ENCODE measurements at regions not wholly inside any gene's neighbourhood (a gene's known extent, or its start where the extent isn't known, plus 50 kb on each side); places are given as distances from the start of the nearest gene placed in this dataset.

DNA sequence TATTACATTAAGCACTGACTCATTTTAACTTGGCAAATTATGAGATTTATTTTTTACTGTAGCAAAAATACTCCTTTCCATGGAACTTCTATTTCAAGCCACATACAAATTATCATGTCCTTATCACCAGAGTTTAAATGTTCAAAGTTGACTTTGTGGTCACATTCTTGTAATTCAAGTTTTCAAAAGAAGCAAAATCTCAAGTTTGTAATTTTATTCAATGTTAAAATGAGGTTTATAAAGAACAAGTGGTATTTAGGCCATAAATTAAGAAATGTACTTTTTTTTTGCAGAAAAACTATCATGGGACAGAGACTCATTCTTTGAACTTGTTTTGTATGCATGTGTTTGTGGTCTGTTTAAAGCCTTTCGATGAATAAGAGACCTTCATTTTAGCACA is 811.5 kb downstream of the TENT5A start:
- Histone ChIP-seq H3K9me3 (ENCODE audit: control insufficient read depth in 1 of 2, insufficient read depth in 1 of 2, low read depth in 1 of 2, low read length in 2 of 2) (no peaks in the 10 kb centered on the region), H3K9ac (ENCODE audit: low read length) (no peak overlapping the region), H3K79me2 (ENCODE audit: insufficient read depth, low read length) (no peaks in the 10 kb centered on the region), H3K9me2 (ENCODE audit: insufficient read depth) (no peaks in the 10 kb centered on the region), H3K4me3 (replicated peaks in 1 of 2; ENCODE audit: low read depth in 1 of 2, low read length in 2 of 2) (no peak overlapping the region), H3K4me1 (ENCODE audit: control insufficient read depth in 1 of 2, insufficient read depth in 2 of 2, low read length in 2 of 2) (no peaks in the 10 kb centered on the region), H3K27me3 (ENCODE audit: insufficient read depth, low read length) (no peaks in the 10 kb centered on the region), H3K4me2 (ENCODE audit: low read length) (no peak overlapping the region), H4K20me1 (ENCODE audit: insufficient read depth) (no peaks in the 10 kb centered on the region), H2AFZ (ENCODE audit: low read depth, low read length, poor library complexity, severe bottlenecking) (no peak overlapping the region), H3K27ac (ENCODE audit: low read depth, low read length) (no peak overlapping the region), H3K36me3 (ENCODE audit: control insufficient read depth in 1 of 2, insufficient read depth in 2 of 2, low read length in 2 of 2) (no peaks in the 10 kb centered on the region)
- DNase-seq (ENCODE audit: low read depth, low spot score): no peak
- POLR2A ChIA-PET: no interaction called here
- intact Hi-C loops (cut with micrococcal nuclease): no loop called here
- CTCF ChIA-PET: no interaction called here
- TF ChIP-seq, protein P1, sequence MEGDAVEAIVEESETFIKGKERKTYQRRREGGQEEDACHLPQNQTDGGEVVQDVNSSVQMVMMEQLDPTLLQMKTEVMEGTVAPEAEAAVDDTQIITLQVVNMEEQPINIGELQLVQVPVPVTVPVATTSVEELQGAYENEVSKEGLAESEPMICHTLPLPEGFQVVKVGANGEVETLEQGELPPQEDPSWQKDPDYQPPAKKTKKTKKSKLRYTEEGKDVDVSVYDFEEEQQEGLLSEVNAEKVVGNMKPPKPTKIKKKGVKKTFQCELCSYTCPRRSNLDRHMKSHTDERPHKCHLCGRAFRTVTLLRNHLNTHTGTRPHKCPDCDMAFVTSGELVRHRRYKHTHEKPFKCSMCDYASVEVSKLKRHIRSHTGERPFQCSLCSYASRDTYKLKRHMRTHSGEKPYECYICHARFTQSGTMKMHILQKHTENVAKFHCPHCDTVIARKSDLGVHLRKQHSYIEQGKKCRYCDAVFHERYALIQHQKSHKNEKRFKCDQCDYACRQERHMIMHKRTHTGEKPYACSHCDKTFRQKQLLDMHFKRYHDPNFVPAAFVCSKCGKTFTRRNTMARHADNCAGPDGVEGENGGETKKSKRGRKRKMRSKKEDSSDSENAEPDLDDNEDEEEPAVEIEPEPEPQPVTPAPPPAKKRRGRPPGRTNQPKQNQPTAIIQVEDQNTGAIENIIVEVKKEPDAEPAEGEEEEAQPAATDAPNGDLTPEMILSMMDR (IDR thresholded peaks at IDR 0.05 in 2 of 3, conservative IDR thresholded peaks at IDR 0.05 in 1 of 3; ENCODE audit: borderline replicate concordance in 1 of 3, insufficient read depth in 1 of 3, low read depth in 2 of 3, low read length in 2 of 3): no peak
- no peak for TF ChIP-seq POLR2A (IDR thresholded peaks at IDR 0.05; ENCODE audit: borderline replicate concordance, extremely low read depth, insufficient read depth, insufficient read length)
- no peak for TF ChIP-seq CBX3 (IDR thresholded peaks at IDR 0.05; ENCODE audit: low read depth)
- TF ChIP-seq ZNF274 (IDR thresholded peaks at IDR 0.05; ENCODE audit: low read depth, low read length): no peak
- TF ChIP-seq, protein P2, sequence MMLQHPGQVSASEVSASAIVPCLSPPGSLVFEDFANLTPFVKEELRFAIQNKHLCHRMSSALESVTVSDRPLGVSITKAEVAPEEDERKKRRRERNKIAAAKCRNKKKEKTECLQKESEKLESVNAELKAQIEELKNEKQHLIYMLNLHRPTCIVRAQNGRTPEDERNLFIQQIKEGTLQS (IDR thresholded peaks at IDR 0.05): no peak
- TF ChIP-seq, protein P3, sequence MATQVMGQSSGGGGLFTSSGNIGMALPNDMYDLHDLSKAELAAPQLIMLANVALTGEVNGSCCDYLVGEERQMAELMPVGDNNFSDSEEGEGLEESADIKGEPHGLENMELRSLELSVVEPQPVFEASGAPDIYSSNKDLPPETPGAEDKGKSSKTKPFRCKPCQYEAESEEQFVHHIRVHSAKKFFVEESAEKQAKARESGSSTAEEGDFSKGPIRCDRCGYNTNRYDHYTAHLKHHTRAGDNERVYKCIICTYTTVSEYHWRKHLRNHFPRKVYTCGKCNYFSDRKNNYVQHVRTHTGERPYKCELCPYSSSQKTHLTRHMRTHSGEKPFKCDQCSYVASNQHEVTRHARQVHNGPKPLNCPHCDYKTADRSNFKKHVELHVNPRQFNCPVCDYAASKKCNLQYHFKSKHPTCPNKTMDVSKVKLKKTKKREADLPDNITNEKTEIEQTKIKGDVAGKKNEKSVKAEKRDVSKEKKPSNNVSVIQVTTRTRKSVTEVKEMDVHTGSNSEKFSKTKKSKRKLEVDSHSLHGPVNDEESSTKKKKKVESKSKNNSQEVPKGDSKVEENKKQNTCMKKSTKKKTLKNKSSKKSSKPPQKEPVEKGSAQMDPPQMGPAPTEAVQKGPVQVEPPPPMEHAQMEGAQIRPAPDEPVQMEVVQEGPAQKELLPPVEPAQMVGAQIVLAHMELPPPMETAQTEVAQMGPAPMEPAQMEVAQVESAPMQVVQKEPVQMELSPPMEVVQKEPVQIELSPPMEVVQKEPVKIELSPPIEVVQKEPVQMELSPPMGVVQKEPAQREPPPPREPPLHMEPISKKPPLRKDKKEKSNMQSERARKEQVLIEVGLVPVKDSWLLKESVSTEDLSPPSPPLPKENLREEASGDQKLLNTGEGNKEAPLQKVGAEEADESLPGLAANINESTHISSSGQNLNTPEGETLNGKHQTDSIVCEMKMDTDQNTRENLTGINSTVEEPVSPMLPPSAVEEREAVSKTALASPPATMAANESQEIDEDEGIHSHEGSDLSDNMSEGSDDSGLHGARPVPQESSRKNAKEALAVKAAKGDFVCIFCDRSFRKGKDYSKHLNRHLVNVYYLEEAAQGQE (IDR thresholded peaks at IDR 0.05; ENCODE audit: low read depth): no peak
- no peak for TF ChIP-seq JUND (IDR thresholded peaks at IDR 0.05)
- TF ChIP-seq EZH2phosphoT487 (IDR thresholded peaks at IDR 0.05; ENCODE audit: borderline replicate concordance): no peak
- no peak for TF ChIP-seq TCF7L2 (IDR thresholded peaks at IDR 0.05; ENCODE audit: borderline replicate concordance, extremely low read depth, insufficient read depth, insufficient read length)
- no TSS peak for BruUV-seq (replicated peaks)
- no peak for ATAC-seq
- RAD21 ChIA-PET (ENCODE audit: low non-redundant PET in 1 of 2, low total read pairs in 2 of 2, uncharacterized antibody in 2 of 2, unreplicated experiment in 2 of 2): no interaction called here
